ENCODE measurements at regions not wholly inside any gene's neighbourhood (a gene's known extent, or its start where the extent isn't known, plus 50 kb on each side); places are given as distances from the start of the nearest gene placed in this dataset.

DNA sequence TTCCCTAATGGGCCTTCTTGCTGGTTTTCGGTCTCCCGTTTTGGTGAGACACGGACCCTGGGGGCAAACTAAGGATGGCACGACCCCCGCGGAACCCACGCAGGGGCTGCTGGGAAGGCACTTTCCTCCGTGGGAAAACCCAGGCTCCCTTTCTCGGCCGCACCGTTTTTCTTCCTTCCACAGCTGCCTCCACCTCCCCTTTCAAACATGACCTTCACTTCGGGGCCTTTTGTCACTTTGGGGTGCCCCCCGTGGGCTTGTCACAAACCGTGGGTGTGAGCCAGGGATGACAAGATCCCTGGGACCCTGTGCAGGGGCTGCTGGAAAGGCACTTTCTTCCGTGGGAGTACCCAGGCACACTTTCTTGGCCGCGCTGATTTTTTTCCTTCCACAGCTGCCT lies 268.7 kb downstream of the ALG10 start:
- in situ Hi-C loops (cut with MboI) (loop anchor here (25.0 kb wide), 3 partner anchors 96 to 296 kb away; no protein-coding TSS in a partner anchor), intact Hi-C loops (cut with micrococcal nuclease; ENCODE audit: unreplicated experiment) (no loop called here)
- no peak overlapping the region for H2AFZ ChIP-seq (ENCODE audit: control insufficient read depth, low read depth, low read length)
- ChIA-PET SMC1A (ENCODE audit: uncharacterized antibody, unreplicated experiment) (no interaction called here), RAD21 (ENCODE audit: unreplicated experiment) (no interaction called here), POLR2A (no interaction called here), CTCF (no interaction called here)
- no peak for DNase-seq (ENCODE audit: low read depth, low spot score)
- no peak for FAIRE-seq
- H3K36me3 ChIP-seq (ENCODE audit: control insufficient read depth in 2 of 2, insufficient read depth in 2 of 2, low read length in 1 of 2): no peaks in the 10 kb centered on the region
- H3K4me2 ChIP-seq (ENCODE audit: control insufficient read depth, insufficient read depth): no peak overlapping the region
- H3K79me2 ChIP-seq (ENCODE audit: control insufficient read depth, insufficient read depth, low read length): no peaks in the 10 kb centered on the region
- no peak for ATAC-seq
- no peak overlapping the region for H3K9ac ChIP-seq (ENCODE audit: control insufficient read depth, insufficient read depth, low read length)
- no peaks in the 10 kb centered on the region; the same call in 2 of the 3 replicates for H3K9me3 ChIP-seq (replicated peaks; ENCODE audit: control insufficient read depth, insufficient read depth, low read length)
- BruUV-seq (replicated peaks): no TSS peak
- no peaks in the 10 kb centered on the region for H3K27me3 ChIP-seq (replicated peaks in 1 of 2; ENCODE audit: control insufficient read depth in 2 of 2, insufficient read depth in 2 of 2, low read length in 1 of 2)
- no peak overlapping the region for H3K4me3 ChIP-seq
- H4K20me1 ChIP-seq (ENCODE audit: control insufficient read depth, insufficient read depth): no peaks in the 10 kb centered on the region
- TF ChIP-seq, protein P1, sequence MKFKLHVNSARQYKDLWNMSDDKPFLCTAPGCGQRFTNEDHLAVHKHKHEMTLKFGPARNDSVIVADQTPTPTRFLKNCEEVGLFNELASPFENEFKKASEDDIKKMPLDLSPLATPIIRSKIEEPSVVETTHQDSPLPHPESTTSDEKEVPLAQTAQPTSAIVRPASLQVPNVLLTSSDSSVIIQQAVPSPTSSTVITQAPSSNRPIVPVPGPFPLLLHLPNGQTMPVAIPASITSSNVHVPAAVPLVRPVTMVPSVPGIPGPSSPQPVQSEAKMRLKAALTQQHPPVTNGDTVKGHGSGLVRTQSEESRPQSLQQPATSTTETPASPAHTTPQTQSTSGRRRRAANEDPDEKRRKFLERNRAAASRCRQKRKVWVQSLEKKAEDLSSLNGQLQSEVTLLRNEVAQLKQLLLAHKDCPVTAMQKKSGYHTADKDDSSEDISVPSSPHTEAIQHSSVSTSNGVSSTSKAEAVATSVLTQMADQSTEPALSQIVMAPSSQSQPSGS (IDR thresholded peaks at IDR 0.05; ENCODE audit: low read length): no peak
- TF ChIP-seq JUND (IDR thresholded peaks at IDR 0.05; ENCODE audit: low read depth, low read length) (no peak), TAF1 (IDR thresholded peaks at IDR 0.05; ENCODE audit: borderline replicate concordance, low read depth, low read length) (no peak)
- TF ChIP-seq, protein P2, sequence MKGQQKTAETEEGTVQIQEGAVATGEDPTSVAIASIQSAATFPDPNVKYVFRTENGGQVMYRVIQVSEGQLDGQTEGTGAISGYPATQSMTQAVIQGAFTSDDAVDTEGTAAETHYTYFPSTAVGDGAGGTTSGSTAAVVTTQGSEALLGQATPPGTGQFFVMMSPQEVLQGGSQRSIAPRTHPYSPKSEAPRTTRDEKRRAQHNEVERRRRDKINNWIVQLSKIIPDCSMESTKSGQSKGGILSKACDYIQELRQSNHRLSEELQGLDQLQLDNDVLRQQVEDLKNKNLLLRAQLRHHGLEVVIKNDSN (IDR thresholded peaks at IDR 0.05; ENCODE audit: borderline replicate concordance, extremely low read length, insufficient read depth, low read depth, low read length): no peak
- TF ChIP-seq, protein P3, sequence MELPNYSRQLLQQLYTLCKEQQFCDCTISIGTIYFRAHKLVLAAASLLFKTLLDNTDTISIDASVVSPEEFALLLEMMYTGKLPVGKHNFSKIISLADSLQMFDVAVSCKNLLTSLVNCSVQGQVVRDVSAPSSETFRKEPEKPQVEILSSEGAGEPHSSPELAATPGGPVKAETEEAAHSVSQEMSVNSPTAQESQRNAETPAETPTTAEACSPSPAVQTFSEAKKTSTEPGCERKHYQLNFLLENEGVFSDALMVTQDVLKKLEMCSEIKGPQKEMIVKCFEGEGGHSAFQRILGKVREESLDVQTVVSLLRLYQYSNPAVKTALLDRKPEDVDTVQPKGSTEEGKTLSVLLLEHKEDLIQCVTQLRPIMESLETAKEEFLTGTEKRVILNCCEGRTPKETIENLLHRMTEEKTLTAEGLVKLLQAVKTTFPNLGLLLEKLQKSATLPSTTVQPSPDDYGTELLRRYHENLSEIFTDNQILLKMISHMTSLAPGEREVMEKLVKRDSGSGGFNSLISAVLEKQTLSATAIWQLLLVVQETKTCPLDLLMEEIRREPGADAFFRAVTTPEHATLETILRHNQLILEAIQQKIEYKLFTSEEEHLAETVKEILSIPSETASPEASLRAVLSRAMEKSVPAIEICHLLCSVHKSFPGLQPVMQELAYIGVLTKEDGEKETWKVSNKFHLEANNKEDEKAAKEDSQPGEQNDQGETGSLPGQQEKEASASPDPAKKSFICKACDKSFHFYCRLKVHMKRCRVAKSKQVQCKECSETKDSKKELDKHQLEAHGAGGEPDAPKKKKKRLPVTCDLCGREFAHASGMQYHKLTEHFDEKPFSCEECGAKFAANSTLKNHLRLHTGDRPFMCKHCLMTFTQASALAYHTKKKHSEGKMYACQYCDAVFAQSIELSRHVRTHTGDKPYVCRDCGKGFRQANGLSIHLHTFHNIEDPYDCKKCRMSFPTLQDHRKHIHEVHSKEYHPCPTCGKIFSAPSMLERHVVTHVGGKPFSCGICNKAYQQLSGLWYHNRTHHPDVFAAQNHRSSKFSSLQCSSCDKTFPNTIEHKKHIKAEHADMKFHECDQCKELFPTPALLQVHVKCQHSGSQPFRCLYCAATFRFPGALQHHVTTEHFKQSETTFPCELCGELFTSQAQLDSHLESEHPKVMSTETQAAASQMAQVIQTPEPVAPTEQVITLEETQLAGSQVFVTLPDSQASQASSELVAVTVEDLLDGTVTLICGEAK (IDR thresholded peaks at IDR 0.05; ENCODE audit: borderline replicate concordance): no peak
- no peak overlapping the region for H3K27ac ChIP-seq (ENCODE audit: control insufficient read depth, insufficient read depth)
- H3K4me1 ChIP-seq (ENCODE audit: control insufficient read depth, insufficient read depth, low read length): no peaks in the 10 kb centered on the region
- 57% methylated on average over 17 of the region's 17 CpGs for WGBS (ENCODE audit: insufficient coverage, insufficient replicate concordance, low lambda C conversion rate, missing lambda C conversion rate)
